D341Med (cell line): ENCODE measurements at regions not wholly inside any gene's neighbourhood (a gene's known extent, or its start where the extent isn't known, plus 50 kb on each side); places are given as distances from the start of the nearest gene placed in this dataset.

Experiments used
- DNase-seq: peaks from one replicate; pipeline ENCODE4 v3.0.0; 2012; ENCODE audit warnings: low spot score

- DNase-seq: no peak
These were observed 104.6 kb upstream of the ACTRT2 start for GRCh38 chr1:2916706-2917105.

DNA sequence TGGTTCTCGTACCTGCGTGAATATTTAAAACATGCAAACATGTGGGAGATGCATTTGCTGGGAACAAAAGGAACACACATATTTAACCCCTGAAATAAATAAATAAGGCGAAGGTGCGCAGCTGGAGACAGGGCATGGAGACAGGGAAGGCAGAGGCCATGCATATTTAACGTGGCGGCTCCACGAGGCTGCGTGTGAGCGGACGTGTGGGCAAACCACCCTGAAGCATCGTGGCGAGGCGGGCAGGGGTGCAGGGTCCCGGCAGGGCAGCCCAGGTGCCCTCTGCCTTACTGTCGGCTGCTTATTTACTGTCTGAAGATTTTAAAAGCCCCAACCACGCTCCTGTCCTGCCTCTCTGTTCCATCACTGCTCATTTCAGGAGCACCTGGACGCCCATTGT is 104.0 kb upstream of the ACTRT2 start:
- DNase-seq: no peak

DNA sequence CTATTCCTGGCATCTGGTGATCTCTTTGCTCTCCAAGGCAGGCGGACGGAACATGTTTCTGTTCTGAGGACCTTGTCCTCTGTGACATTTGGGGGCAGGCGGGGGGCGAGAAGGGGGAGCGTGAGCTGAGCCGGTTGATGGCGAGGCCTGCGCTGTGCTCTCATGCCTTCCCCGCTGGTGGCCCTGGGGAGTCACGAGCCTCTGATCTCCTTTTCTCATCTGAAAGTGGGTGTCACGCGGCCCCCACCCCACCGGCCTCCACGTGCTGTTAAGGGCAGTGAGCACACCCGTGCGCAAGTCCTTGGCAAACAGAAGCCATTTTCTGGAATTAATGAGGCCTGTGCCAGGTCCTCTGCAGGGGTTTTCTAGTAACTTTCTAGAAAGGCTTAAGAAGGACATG is 102.8 kb upstream of the ACTRT2 start:
- DNase-seq: no peak

- DNase-seq: no peak
These were observed 101.4 kb upstream of the ACTRT2 start for GRCh38 chr1:2919841-2920240.

DNA sequence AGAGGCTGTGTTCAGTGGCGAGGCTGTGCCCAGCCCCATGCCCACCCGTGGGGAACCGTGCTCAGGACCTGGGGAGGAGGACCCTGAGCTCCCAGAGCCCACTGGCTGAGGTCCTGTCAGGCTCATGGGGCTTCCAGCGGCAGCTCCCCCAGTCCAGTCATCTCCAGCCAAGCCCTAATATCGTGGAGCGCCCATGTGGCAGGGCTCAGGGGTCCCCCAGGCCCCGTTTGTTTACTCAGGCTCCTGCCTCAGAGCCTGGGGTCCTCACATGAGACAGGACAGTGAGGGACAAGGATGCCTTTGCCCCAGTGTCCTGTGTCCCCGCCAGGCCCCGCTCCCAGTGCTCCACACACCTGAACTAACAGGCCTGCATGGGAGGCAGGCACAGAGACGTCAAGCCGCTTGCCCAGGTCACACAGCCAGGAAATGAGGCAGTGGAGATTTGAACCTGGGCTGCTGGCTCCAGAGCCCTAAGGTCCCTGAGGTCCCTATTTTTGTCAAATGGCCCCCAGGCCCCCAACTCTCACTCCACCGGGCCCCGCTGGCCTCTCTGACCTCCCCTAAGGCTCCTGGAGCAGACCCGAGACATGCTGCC is 100.7 kb upstream of the ACTRT2 start:
- DNase-seq: no peak

DNA sequence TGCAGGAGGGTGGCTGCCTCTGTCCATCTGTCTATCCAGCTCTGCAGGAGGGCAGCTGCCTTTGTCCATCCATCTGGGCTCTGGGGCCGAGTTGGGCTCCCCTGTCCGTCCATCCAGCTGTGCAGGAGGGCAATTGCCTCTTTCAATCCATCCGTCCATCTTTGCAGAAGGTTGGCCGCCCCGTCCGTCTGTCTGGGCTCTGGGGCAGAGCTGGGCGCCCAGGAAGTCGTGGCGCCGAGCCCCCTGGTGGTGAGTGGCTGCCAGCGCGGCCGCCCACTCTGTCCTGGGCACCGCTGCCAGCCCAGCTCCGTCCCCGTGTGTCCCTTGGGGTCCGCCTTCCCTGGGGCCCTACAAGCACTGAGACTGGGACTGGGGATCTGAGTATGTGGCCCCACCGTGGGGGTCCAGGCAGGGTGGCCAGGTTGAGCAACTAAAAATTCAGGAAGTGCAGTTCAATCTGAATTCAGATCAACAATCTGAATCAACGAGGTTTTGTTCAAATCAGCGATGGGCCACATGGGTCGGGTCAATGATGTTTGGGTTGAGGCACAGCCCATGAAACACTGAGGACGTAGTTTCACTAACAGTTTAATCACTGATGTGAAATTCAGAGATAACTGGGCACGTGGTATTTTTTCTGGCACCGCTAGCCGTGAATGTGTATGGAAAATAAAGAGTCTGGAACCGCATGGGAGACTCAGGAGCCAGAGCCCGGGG is 99.1 kb upstream of the ACTRT2 start:
- DNase-seq: peak; percentile 69

- no peak for DNase-seq
These were observed 97.9 kb upstream of the ACTRT2 start for GRCh38 chr1:2923351-2923750.

- no peak for DNase-seq
These were observed 96.0 kb upstream of the ACTRT2 start for GRCh38 chr1:2925291-2925690.

DNA sequence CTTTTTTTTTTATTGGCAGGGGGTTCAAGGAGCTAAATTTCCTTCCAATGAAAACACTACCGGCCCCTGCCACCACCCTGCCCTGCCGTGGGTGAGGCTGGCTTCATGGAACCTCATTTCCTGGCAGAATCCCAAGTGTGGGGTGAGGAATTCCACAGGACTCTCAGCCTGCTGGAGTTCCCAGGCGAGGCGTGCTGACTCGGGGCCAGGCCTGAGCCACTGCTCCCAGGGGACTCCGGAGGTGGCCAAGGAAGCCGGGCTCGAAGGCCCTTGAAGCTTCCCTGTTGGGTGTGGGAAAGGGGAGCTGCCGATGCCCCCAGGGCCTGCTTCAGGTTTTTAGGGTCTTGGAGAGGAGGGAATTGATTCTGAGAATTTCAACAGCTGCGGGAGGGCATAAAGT is 95.3 kb upstream of the ACTRT2 start:
- no peak for DNase-seq

- no peak for DNase-seq
These were observed 94.7 kb upstream of the ACTRT2 start for GRCh38 chr1:2926447-2927055.

- no peak for DNase-seq
These were observed 93.6 kb upstream of the ACTRT2 start for GRCh38 chr1:2927393-2928360.

DNA sequence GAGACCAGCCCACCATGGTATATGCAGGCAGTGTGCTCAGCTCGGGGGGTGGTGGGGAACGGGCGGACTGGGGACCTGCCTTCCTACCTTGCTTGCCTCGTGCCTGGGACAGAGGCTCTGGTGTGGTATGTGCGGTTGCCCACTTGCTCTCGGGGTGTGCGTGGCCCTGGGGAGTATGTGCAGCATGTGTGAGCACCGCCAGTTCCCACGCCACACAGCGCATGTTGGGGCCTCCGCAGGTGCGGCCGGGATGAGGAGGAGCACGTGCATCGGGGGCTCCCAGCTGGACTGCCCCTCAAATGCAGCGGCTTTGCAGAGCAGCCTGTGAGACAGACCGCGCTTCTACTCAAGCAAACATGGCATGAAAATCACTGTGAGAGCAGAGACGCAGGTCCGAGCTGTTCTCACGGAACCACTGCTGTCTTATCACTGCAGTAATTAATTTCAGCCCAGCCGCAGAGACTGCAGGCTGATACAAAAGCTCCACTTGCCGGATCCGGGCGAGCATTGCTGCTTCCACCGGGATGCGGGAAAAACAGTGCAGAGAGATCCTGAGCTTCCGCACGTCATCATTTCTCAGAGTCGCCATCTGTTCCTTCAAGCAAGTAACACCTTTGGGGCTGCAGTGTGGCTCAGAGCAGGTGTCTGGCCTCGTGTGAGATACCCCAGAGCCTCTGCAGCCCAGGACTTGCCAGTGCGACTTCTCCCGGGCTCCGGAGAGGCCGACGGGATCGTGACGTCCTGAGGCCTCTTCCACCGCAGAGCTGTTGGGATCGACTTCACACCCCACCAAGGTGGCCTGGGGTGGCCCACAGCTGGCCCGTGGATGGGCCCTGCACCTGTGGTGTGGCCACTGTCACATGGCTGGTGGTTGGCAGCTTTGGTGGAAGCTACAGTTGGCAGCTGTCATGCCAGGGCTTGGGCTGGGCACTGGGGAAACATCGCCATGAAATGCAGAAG is 92.6 kb upstream of the ACTRT2 start:
- DNase-seq: no peak

GRCh38 chr1:2929335-2929734 is 91.9 kb upstream of the ACTRT2 start:
- DNase-seq: no peak

DNA sequence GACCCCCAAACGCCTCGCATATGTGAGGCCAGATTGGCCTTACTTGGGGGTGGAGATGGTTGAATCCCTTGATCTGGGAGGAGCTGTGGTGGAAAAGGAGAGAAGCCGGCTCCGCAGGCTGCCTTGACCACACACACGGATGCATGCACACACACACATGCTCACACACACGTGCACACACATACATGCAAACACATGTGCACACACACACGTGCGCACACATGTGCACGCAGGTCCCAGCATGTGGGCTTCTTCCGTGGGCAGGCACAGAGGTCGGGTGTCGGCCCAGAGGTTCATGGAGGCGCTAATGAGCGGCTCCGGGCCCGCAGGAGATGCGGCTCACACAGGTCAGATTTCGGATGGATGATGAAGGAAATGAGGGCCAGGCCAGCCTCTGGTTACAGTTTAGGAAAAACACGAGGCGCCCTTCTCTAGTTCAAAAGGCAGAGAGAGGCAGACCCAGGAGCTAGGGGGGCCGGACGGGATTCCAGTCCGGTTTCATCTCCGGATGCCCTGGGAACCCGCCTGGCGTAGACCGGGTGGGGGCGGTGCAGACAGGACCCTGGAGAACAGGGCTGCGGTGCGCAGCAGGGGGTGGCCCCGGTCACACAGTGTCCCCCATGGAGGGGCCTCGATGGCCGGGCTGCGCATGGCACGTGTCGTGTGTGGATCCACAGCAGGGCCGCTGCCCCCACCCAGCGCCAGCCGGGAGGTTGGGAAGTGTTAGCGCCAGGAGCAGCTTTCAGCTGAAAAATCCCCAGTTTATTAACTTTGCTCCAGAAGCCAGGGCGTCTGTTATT is 91.1 kb upstream of the ACTRT2 start:
- no peak for DNase-seq

- DNase-seq: no peak
These were observed 90.1 kb upstream of the ACTRT2 start for GRCh38 chr1:2930913-2931723.

DNA sequence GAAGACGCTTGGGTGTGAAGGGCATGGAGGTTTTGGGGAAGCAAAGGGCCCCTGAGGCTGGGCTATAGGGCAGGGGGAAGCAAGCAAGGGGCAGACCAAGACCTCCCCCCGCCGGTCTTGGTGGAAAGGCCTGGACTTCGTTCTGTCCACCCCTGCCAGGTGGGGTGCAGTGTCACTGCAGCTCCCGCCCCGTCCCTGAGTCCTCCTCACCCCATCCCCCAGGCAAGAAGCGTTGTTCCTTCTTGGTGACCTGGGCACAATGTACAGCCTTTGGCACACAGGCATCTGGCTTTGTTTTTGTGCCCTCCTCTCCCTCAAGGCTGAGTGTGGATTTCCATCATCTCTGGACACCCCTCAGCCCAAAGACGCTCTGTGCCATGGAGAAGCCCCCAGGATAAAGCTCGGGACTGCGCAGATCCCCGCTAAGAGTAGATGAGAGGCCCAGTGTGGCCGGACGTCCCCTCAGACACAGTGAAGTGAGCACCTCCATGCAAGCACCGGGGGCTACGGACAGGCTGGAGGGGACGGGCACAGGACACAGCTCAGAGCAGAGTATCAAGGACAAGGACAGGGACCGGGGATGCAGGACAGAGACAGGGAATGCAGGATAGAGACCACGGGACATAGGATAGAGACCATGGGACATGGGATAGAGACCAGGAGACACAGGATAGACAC is 89.4 kb upstream of the ACTRT2 start:
- DNase-seq: no peak

- no peak for DNase-seq
These were observed 88.5 kb upstream of the ACTRT2 start for GRCh38 chr1:2932671-2933350.

GRCh38 chr1:2933431-2934155 is 87.7 kb upstream of the ACTRT2 start:
- no peak for DNase-seq
